ENCODE measurements at regions not wholly inside any gene's neighbourhood (a gene's known extent, or its start where the extent isn't known, plus 50 kb on each side); places are given as distances from the start of the nearest gene placed in this dataset.

DNA sequence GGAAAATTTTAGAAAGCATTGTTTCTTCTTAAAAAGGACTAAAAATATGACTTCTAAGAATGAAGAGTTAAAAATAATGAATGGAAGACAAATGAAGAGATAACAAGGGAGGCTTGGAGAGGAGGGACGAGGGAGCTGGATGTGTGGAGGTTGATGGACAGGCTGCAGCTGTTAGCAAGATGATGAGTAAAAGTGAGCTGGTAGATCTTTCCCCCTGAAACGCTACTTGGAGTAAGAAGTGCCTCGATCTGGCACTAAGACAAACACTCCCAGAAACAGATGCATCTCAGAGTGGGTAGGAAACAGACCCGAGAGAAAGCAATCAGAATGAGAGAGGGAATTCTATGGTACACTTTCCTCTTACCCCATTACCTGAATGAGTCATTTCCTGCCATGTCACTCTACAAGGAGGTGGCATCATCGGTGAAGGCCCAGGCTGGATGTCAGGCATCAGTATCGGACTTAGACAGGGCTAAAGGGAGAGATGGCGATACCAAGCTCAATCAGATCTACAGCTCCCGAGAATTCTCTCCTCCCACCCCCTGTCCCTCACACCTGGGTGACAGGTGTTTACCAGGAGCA is 154.1 kb upstream of the BMP2 start:
- no peak overlapping the region for H2AFZ ChIP-seq (ENCODE audit: control insufficient read depth, low read length)
- no peak overlapping the region for H3K9ac ChIP-seq (ENCODE audit: control insufficient read depth, extremely low read depth, insufficient read depth, low read length)
- peak; percentile 78 for FAIRE-seq

DNA sequence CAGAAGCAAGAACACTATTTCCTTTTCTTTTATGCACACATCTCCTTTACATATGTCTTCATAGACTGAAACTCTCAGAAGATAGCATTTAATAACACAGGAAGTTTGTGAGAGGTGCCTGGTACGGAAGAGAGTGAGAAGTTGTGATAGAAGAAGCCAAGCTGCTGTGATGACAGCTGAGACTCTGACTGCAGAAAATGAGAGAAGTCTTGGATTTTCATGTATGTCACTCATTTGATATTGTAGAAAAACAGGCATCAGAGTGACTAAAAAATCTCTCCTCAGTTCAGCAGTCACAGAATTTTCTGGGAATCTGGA is 154.9 kb upstream of the BMP2 start:
- H3K4me1 ChIP-seq (ENCODE audit: control insufficient read depth, extremely low read depth, insufficient read depth, low read length): peaks cover 11% of the 10 kb centered on the region
- TF ChIP-seq EZH2 (IDR thresholded peaks at IDR 0.05; ENCODE audit: low read length): no peak
- TF ChIP-seq, protein P1, sequence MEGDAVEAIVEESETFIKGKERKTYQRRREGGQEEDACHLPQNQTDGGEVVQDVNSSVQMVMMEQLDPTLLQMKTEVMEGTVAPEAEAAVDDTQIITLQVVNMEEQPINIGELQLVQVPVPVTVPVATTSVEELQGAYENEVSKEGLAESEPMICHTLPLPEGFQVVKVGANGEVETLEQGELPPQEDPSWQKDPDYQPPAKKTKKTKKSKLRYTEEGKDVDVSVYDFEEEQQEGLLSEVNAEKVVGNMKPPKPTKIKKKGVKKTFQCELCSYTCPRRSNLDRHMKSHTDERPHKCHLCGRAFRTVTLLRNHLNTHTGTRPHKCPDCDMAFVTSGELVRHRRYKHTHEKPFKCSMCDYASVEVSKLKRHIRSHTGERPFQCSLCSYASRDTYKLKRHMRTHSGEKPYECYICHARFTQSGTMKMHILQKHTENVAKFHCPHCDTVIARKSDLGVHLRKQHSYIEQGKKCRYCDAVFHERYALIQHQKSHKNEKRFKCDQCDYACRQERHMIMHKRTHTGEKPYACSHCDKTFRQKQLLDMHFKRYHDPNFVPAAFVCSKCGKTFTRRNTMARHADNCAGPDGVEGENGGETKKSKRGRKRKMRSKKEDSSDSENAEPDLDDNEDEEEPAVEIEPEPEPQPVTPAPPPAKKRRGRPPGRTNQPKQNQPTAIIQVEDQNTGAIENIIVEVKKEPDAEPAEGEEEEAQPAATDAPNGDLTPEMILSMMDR (optimal IDR thresholded peaks at IDR 0.05 in 1 of 3, IDR thresholded peaks at IDR 0.05 in 1 of 3, conservative IDR thresholded peaks at IDR 0.05 in 1 of 3; ENCODE audit: extremely low read depth in 1 of 3, insufficient read depth in 2 of 3, low read length in 3 of 3): no peak
- no peak overlapping the region for H3K4me3 ChIP-seq (ENCODE audit: control insufficient read depth in 2 of 3, extremely low read depth in 1 of 3, insufficient read depth in 2 of 3, low read depth in 1 of 3, low read length in 3 of 3)
- no peaks in the 10 kb centered on the region for H4K20me1 ChIP-seq (ENCODE audit: control insufficient read depth, extremely low read depth, insufficient read depth, low read length)
- no peaks in the 10 kb centered on the region for H3K36me3 ChIP-seq (ENCODE audit: control insufficient read depth in 2 of 2, extremely low read depth in 1 of 2, insufficient read depth in 2 of 2, low read length in 2 of 2)
- no peaks in the 10 kb centered on the region for H3K9me3 ChIP-seq (ENCODE audit: control insufficient read depth, low read depth, low read length)
- no peak for FAIRE-seq
- H3K9me1 ChIP-seq (ENCODE audit: control insufficient read depth, extremely low read depth, insufficient read depth, low read length): no peaks in the 10 kb centered on the region
- no peak overlapping the region for H3K27ac ChIP-seq (ENCODE audit: control insufficient read depth, insufficient read depth, low read length)
- DNase-seq (ENCODE audit: low read depth, low spot score): no peak
- H3K27me3 ChIP-seq (ENCODE audit: control insufficient read depth, extremely low read depth, insufficient read depth, low read length): no peaks in the 10 kb centered on the region
- no peak overlapping the region for H3K4me2 ChIP-seq (ENCODE audit: control insufficient read depth, extremely low read depth, insufficient read depth, low read depth, low read length)
- dilution Hi-C loops (cut with MboI; ENCODE audit: extremely low pct_ligation_motif_present, low sequenced_read_pairs): no loop called here
- no peaks in the 10 kb centered on the region for H3K79me2 ChIP-seq (ENCODE audit: control insufficient read depth, insufficient read depth, low read length)
- no peak overlapping the region for H2AFZ ChIP-seq (ENCODE audit: control insufficient read depth, low read length)
- H3K9ac ChIP-seq (ENCODE audit: control insufficient read depth, extremely low read depth, insufficient read depth, low read length): no peak overlapping the region

More for the DNA sequence above, 154.1 kb upstream of the BMP2 start:
- H3K9me1 ChIP-seq (ENCODE audit: control insufficient read depth, extremely low read depth, insufficient read depth, low read length): no peaks in the 10 kb centered on the region
- H3K4me1 ChIP-seq (ENCODE audit: control insufficient read depth, extremely low read depth, insufficient read depth, low read length): peaks cover 11% of the 10 kb centered on the region
- H3K36me3 ChIP-seq (ENCODE audit: control insufficient read depth in 2 of 2, extremely low read depth in 1 of 2, insufficient read depth in 2 of 2, low read length in 2 of 2): no peaks in the 10 kb centered on the region
- no peak for TF ChIP-seq EZH2 (IDR thresholded peaks at IDR 0.05; ENCODE audit: low read length)
- TF ChIP-seq, protein P1 (optimal IDR thresholded peaks at IDR 0.05 in 1 of 3, IDR thresholded peaks at IDR 0.05 in 1 of 3, conservative IDR thresholded peaks at IDR 0.05 in 1 of 3; ENCODE audit: extremely low read depth in 1 of 3, insufficient read depth in 2 of 3, low read length in 3 of 3): no peak
- no peaks in the 10 kb centered on the region for H3K27me3 ChIP-seq (ENCODE audit: control insufficient read depth, extremely low read depth, insufficient read depth, low read length)
- no peaks in the 10 kb centered on the region for H4K20me1 ChIP-seq (ENCODE audit: control insufficient read depth, extremely low read depth, insufficient read depth, low read length)
- peak overlapping the region; percentile 11 for H3K4me2 ChIP-seq (ENCODE audit: control insufficient read depth, extremely low read depth, insufficient read depth, low read depth, low read length)
- no peak overlapping the region for H3K4me3 ChIP-seq (ENCODE audit: control insufficient read depth in 2 of 3, extremely low read depth in 1 of 3, insufficient read depth in 2 of 3, low read depth in 1 of 3, low read length in 3 of 3)
- DNase-seq (ENCODE audit: low read depth, low spot score): no peak
- no peaks in the 10 kb centered on the region for H3K9me3 ChIP-seq (ENCODE audit: control insufficient read depth, low read depth, low read length)
- H3K79me2 ChIP-seq (ENCODE audit: control insufficient read depth, insufficient read depth, low read length): no peaks in the 10 kb centered on the region
- dilution Hi-C loops (cut with MboI; ENCODE audit: extremely low pct_ligation_motif_present, low sequenced_read_pairs): no loop called here
- peak overlapping the region; percentile 30 for H3K27ac ChIP-seq (ENCODE audit: control insufficient read depth, insufficient read depth, low read length)

Data from keratinocyte (primary cell).